ENCODE measurements at regions not wholly inside any gene's neighbourhood (a gene's known extent, or its start where the extent isn't known, plus 50 kb on each side); places are given as distances from the start of the nearest gene placed in this dataset.

GRCh38 chr2:241935314-241935713 lies 65.8 kb downstream of the RTP5 start:
- Histone ChIP-seq H4K5ac (ENCODE audit: low read length) (no peak overlapping the region), H3K4me3 (ENCODE audit: low read length) (no peak overlapping the region), H3K27ac (ENCODE audit: low read depth, low read length) (no peak overlapping the region), H2BK5ac (ENCODE audit: low read length) (no peak overlapping the region), H3K27me3 (ENCODE audit: insufficient read depth, low read length, poor library complexity) (no peaks in the 10 kb centered on the region), H3K4me2 (ENCODE audit: low read length) (no peak overlapping the region), H4K8ac (ENCODE audit: low read depth, low read length) (no peak overlapping the region), H2BK15ac (replicated peaks; ENCODE audit: low read depth) (no peak overlapping the region), H3K23ac (ENCODE audit: low read length) (no peak overlapping the region), H3K56ac (ENCODE audit: low read length) (no peak overlapping the region), H2BK120ac (ENCODE audit: low read depth, low read length) (no peak overlapping the region), H3K4ac (ENCODE audit: low read depth, low read length) (no peak overlapping the region), H2AK5ac (ENCODE audit: low read length) (no peak overlapping the region), H3K36me3 (ENCODE audit: control insufficient read depth, insufficient read depth, low read length) (no peaks in the 10 kb centered on the region), H3K79me2 (ENCODE audit: control insufficient read depth, insufficient read depth, low read length) (no peaks in the 10 kb centered on the region), H3K4me1 (ENCODE audit: control insufficient read depth, low read depth, low read length) (no peaks in the 10 kb centered on the region), H3K9ac (ENCODE audit: low read length) (no peak overlapping the region), H3K18ac (ENCODE audit: low read length) (no peak overlapping the region), H3K79me1 (ENCODE audit: low read length) (no peaks in the 10 kb centered on the region)
- no peak for DNase-seq
- no CpG with 5 or more reads among the region's 1 CpG for WGBS (ENCODE audit: extremely low coverage, insufficient coverage, low lambda C conversion rate)

- Histone ChIP-seq H2BK120ac (ENCODE audit: low read depth, low read length) (no peak overlapping the region), H3K23ac (ENCODE audit: low read length) (no peak overlapping the region), H3K56ac (ENCODE audit: low read length) (no peak overlapping the region), H3K4ac (ENCODE audit: low read depth, low read length) (no peak overlapping the region), H3K18ac (ENCODE audit: low read length) (no peak overlapping the region), H3K79me2 (ENCODE audit: control insufficient read depth, insufficient read depth, low read length) (no peaks in the 10 kb centered on the region), H3K36me3 (ENCODE audit: control insufficient read depth, insufficient read depth, low read length) (no peaks in the 10 kb centered on the region), H3K4me3 (ENCODE audit: low read length) (no peak overlapping the region), H2AK5ac (ENCODE audit: low read length) (no peak overlapping the region), H3K4me2 (ENCODE audit: low read length) (no peak overlapping the region), H4K8ac (ENCODE audit: low read depth, low read length) (no peak overlapping the region), H3K79me1 (ENCODE audit: low read length) (no peaks in the 10 kb centered on the region), H2BK15ac (replicated peaks; ENCODE audit: low read depth) (no peak overlapping the region), H3K4me1 (ENCODE audit: control insufficient read depth, low read depth, low read length) (no peaks in the 10 kb centered on the region), H3K9ac (ENCODE audit: low read length) (no peak overlapping the region), H2BK5ac (ENCODE audit: low read length) (no peak overlapping the region), H4K5ac (ENCODE audit: low read length) (no peak overlapping the region), H3K27me3 (ENCODE audit: insufficient read depth, low read length, poor library complexity) (no peaks in the 10 kb centered on the region), H3K27ac (ENCODE audit: low read depth, low read length) (no peak overlapping the region)
- no peak for DNase-seq
- WGBS (ENCODE audit: extremely low coverage, insufficient coverage, low lambda C conversion rate), result no CpG with 5 or more reads among the region's 6 CpGs
Observed at GRCh38 chr2:241935774-241936173, 66.2 kb downstream of the RTP5 start.

GRCh38 chr2:241936457-241937133 lies 67.1 kb downstream of the RTP5 start:
- Histone ChIP-seq H2BK15ac (replicated peaks; ENCODE audit: low read depth) (no peak overlapping the region), H2BK5ac (ENCODE audit: low read length) (no peak overlapping the region), H3K56ac (ENCODE audit: low read length) (no peak overlapping the region), H4K8ac (ENCODE audit: low read depth, low read length) (no peak overlapping the region), H3K9ac (ENCODE audit: low read length) (no peak overlapping the region), H3K27me3 (ENCODE audit: insufficient read depth, low read length, poor library complexity) (no peaks in the 10 kb centered on the region), H2AK5ac (ENCODE audit: low read length) (no peak overlapping the region), H3K79me1 (ENCODE audit: low read length) (no peaks in the 10 kb centered on the region), H3K4ac (ENCODE audit: low read depth, low read length) (no peak overlapping the region), H3K79me2 (ENCODE audit: control insufficient read depth, insufficient read depth, low read length) (no peaks in the 10 kb centered on the region), H3K27ac (ENCODE audit: low read depth, low read length) (no peak overlapping the region), H2BK120ac (ENCODE audit: low read depth, low read length) (no peak overlapping the region), H3K4me3 (ENCODE audit: low read length) (no peak overlapping the region), H3K4me1 (ENCODE audit: control insufficient read depth, low read depth, low read length) (no peaks in the 10 kb centered on the region), H3K18ac (ENCODE audit: low read length) (no peak overlapping the region), H3K4me2 (ENCODE audit: low read length) (no peak overlapping the region), H4K5ac (ENCODE audit: low read length) (no peak overlapping the region), H3K23ac (ENCODE audit: low read length) (no peak overlapping the region), H3K36me3 (ENCODE audit: control insufficient read depth, insufficient read depth, low read length) (no peaks in the 10 kb centered on the region)
- no CpG with 5 or more reads among the region's 55 CpGs for WGBS (ENCODE audit: extremely low coverage, insufficient coverage, low lambda C conversion rate)
- no peak for DNase-seq

GRCh38 chr2:241937297-241937696 lies 67.8 kb downstream of the RTP5 start:
- WGBS (ENCODE audit: extremely low coverage, insufficient coverage, low lambda C conversion rate), result no CpG with 5 or more reads among the region's 15 CpGs

GRCh38 chr2:241939541-241939940 lies 70.0 kb downstream of the RTP5 start:
- Histone ChIP-seq H3K4me1 (ENCODE audit: control insufficient read depth, low read depth, low read length) (no peaks in the 10 kb centered on the region), H3K56ac (ENCODE audit: low read length) (no peak overlapping the region), H3K23ac (ENCODE audit: low read length) (no peak overlapping the region), H3K79me2 (ENCODE audit: control insufficient read depth, insufficient read depth, low read length) (no peaks in the 10 kb centered on the region), H3K4me2 (ENCODE audit: low read length) (no peak overlapping the region), H2BK120ac (ENCODE audit: low read depth, low read length) (no peak overlapping the region), H3K27me3 (ENCODE audit: insufficient read depth, low read length, poor library complexity) (no peaks in the 10 kb centered on the region), H3K9ac (ENCODE audit: low read length) (no peak overlapping the region), H3K18ac (ENCODE audit: low read length) (no peak overlapping the region), H4K8ac (ENCODE audit: low read depth, low read length) (no peak overlapping the region), H3K79me1 (ENCODE audit: low read length) (no peaks in the 10 kb centered on the region), H2BK15ac (replicated peaks; ENCODE audit: low read depth) (no peak overlapping the region), H3K4me3 (ENCODE audit: low read length) (no peak overlapping the region), H3K36me3 (ENCODE audit: control insufficient read depth, insufficient read depth, low read length) (no peaks in the 10 kb centered on the region), H4K5ac (ENCODE audit: low read length) (no peak overlapping the region), H3K4ac (ENCODE audit: low read depth, low read length) (no peak overlapping the region), H2BK5ac (ENCODE audit: low read length) (no peak overlapping the region), H3K27ac (ENCODE audit: low read depth, low read length) (no peak overlapping the region), H2AK5ac (ENCODE audit: low read length) (no peak overlapping the region)
- WGBS (ENCODE audit: extremely low coverage, insufficient coverage, low lambda C conversion rate), result no CpG with 5 or more reads among the region's 7 CpGs
- DNase-seq, result no peak

More at GRCh38 chr2:241937297-241937696, 67.8 kb downstream of the RTP5 start:
- H3K79me2 ChIP-seq (ENCODE audit: control insufficient read depth, insufficient read depth, low read length), result no peaks in the 10 kb centered on the region
- H3K36me3 ChIP-seq (ENCODE audit: control insufficient read depth, insufficient read depth, low read length), result no peaks in the 10 kb centered on the region
- no peak overlapping the region for H3K27ac ChIP-seq (ENCODE audit: low read depth, low read length)
- H3K56ac ChIP-seq (ENCODE audit: low read length), result no peak overlapping the region
- no peaks in the 10 kb centered on the region for H3K4me1 ChIP-seq (ENCODE audit: control insufficient read depth, low read depth, low read length)
- no peak overlapping the region for H4K5ac ChIP-seq (ENCODE audit: low read length)
- H2AK5ac ChIP-seq (ENCODE audit: low read length), result no peak overlapping the region
- H3K9ac ChIP-seq (ENCODE audit: low read length), result no peak overlapping the region
- no peaks in the 10 kb centered on the region for H3K79me1 ChIP-seq (ENCODE audit: low read length)
- H3K18ac ChIP-seq (ENCODE audit: low read length), result no peak overlapping the region
- H3K27me3 ChIP-seq (ENCODE audit: insufficient read depth, low read length, poor library complexity), result no peaks in the 10 kb centered on the region
- no peak overlapping the region for H3K4me2 ChIP-seq (ENCODE audit: low read length)
- no peak overlapping the region for H3K4ac ChIP-seq (ENCODE audit: low read depth, low read length)
- no peak overlapping the region for H3K23ac ChIP-seq (ENCODE audit: low read length)
- H2BK120ac ChIP-seq (ENCODE audit: low read depth, low read length), result no peak overlapping the region
- no peak for DNase-seq
- H2BK5ac ChIP-seq (ENCODE audit: low read length), result no peak overlapping the region
- H3K4me3 ChIP-seq (ENCODE audit: low read length), result no peak overlapping the region
- no peak overlapping the region for H2BK15ac ChIP-seq (replicated peaks; ENCODE audit: low read depth)
- H4K8ac ChIP-seq (ENCODE audit: low read depth, low read length), result no peak overlapping the region

- Histone ChIP-seq H3K56ac (ENCODE audit: low read length) (no peak overlapping the region), H3K18ac (ENCODE audit: low read length) (no peak overlapping the region), H4K5ac (ENCODE audit: low read length) (no peak overlapping the region), H3K79me1 (ENCODE audit: low read length) (no peaks in the 10 kb centered on the region), H3K4me1 (ENCODE audit: control insufficient read depth, low read depth, low read length) (no peaks in the 10 kb centered on the region), H2BK120ac (ENCODE audit: low read depth, low read length) (no peak overlapping the region), H3K27me3 (ENCODE audit: insufficient read depth, low read length, poor library complexity) (no peaks in the 10 kb centered on the region), H3K9ac (ENCODE audit: low read length) (no peak overlapping the region), H3K23ac (ENCODE audit: low read length) (no peak overlapping the region), H3K79me2 (ENCODE audit: control insufficient read depth, insufficient read depth, low read length) (no peaks in the 10 kb centered on the region), H3K4ac (ENCODE audit: low read depth, low read length) (no peak overlapping the region), H4K8ac (ENCODE audit: low read depth, low read length) (no peak overlapping the region), H2BK15ac (replicated peaks; ENCODE audit: low read depth) (no peak overlapping the region), H2BK5ac (ENCODE audit: low read length) (no peak overlapping the region), H3K27ac (ENCODE audit: low read depth, low read length) (no peak overlapping the region), H3K36me3 (ENCODE audit: control insufficient read depth, insufficient read depth, low read length) (no peaks in the 10 kb centered on the region), H3K4me3 (ENCODE audit: low read length) (no peak overlapping the region), H3K4me2 (ENCODE audit: low read length) (no peak overlapping the region), H2AK5ac (ENCODE audit: low read length) (no peak overlapping the region)
- no CpG with 5 or more reads among the region's 7 CpGs for WGBS (ENCODE audit: extremely low coverage, insufficient coverage, low lambda C conversion rate)
- DNase-seq, result peak; percentile 37
Observed at GRCh38 chr2:241940329-241940728, 70.8 kb downstream of the RTP5 start.

Data from mesendoderm (in vitro differentiated cells).